ENCODE measurements at regions not wholly inside any gene's neighbourhood (a gene's known extent, or its start where the extent isn't known, plus 50 kb on each side); places are given as distances from the start of the nearest gene placed in this dataset.

- no peak for DNase-seq
These were observed 686.0 kb upstream of the BRINP3 start for GRCh38 chr1:191163621-191164020.

GRCh38 chr1:191174298-191174697 lies 696.6 kb upstream of the BRINP3 start:
- no peak for DNase-seq

GRCh38 chr1:191176131-191176530 lies 698.5 kb upstream of the BRINP3 start:
- no peak for DNase-seq

- DNase-seq = no peak
These were observed 729.0 kb upstream of the BRINP3 start for GRCh38 chr1:191206513-191207207.

- no peak for DNase-seq
These were observed 744.5 kb upstream of the BRINP3 start for GRCh38 chr1:191222206-191222605.

GRCh38 chr1:191240925-191241324 lies 763.3 kb upstream of the BRINP3 start:
- no peak for DNase-seq

- DNase-seq = no peak
These were observed 777.8 kb upstream of the BRINP3 start for GRCh38 chr1:191255354-191256054.

- DNase-seq = no peak
These were observed 779.3 kb upstream of the BRINP3 start for GRCh38 chr1:191256917-191257316.

- DNase-seq = no peak
These were observed 782.4 kb upstream of the BRINP3 start for GRCh38 chr1:191260056-191260455.

- DNase-seq = no peak
These were observed 783.4 kb upstream of the BRINP3 start for GRCh38 chr1:191261111-191261510.

GRCh38 chr1:191279266-191279800 lies 801.7 kb upstream of the BRINP3 start:
- no peak for DNase-seq

- DNase-seq = no peak
These were observed 806.5 kb upstream of the BRINP3 start for GRCh38 chr1:191284175-191284574.

GRCh38 chr1:191290441-191290840 lies 812.8 kb upstream of the BRINP3 start:
- no peak for DNase-seq

- DNase-seq = no peak
These were observed 827.7 kb upstream of the BRINP3 start for GRCh38 chr1:191305370-191305769.

- DNase-seq = no peak
These were observed 829.3 kb upstream of the BRINP3 start for GRCh38 chr1:191306916-191307315.

- DNase-seq = peak; percentile 33
These were observed 838.2 kb upstream of the RGS18 start for GRCh38 chr1:191320062-191320461.

GRCh38 chr1:191327868-191328267 lies 830.4 kb upstream of the RGS18 start:
- DNase-seq = no peak

- no peak for DNase-seq
These were observed 814.4 kb upstream of the RGS18 start for GRCh38 chr1:191343816-191344215.

- no peak for DNase-seq
These were observed 811.9 kb upstream of the RGS18 start for GRCh38 chr1:191346381-191346780.

GRCh38 chr1:191348328-191348727 lies 809.9 kb upstream of the RGS18 start:
- no peak for DNase-seq

GRCh38 chr1:191350938-191351337 lies 807.3 kb upstream of the RGS18 start:
- no peak for DNase-seq

- no peak for DNase-seq
These were observed 799.5 kb upstream of the RGS18 start for GRCh38 chr1:191358724-191359123.

- DNase-seq = no peak
These were observed 791.6 kb upstream of the RGS18 start for GRCh38 chr1:191366686-191367085.

GRCh38 chr1:191368891-191369654 lies 789.2 kb upstream of the RGS18 start:
- no peak for DNase-seq

Data from NCI-H2081 treated with DMSO at 0.1 percent for 48 hours (cell line).